ELR (cell line): ENCODE measurements at regions not wholly inside any gene's neighbourhood (a gene's known extent, or its start where the extent isn't known, plus 50 kb on each side); places are given as distances from the start of the nearest gene placed in this dataset.

ENCODE experiments used
- DNase-seq: peaks from one replicate; pipeline ENCODE4 v3.0.0-alpha.2; 2015; ENCODE audit warnings: low read depth

DNA sequence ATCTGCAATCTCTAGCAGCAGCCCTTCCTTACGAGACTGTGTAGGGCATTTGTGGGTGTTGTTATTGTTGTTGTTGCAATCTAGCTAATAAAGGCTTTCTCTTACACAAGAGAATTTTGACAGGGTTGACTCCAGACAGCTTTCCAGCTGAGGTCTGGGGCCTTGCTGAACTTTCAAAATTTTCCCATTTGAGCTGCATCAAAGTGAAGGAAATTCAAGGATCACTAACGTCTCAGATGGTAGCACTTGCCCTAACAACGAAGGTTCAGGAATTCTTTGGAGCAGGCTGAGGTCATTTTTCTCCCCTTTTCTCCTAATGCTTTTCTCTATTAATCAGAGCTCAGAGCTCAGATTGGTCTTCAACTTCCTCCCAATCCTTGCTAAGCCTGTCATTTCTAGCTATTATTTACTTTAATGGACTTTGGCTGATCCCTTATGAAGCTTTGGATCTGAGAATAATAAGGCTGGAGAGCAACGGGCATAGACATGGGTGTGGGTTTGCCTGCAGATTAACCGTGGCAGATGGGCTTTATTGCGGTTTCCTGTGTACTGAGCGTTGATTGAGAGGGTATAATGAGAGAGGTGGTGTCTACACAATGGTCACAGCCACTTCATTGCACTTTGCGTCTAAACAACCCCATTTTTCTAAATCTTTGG, 614.0 kb upstream of the AGTR1 start:
- DNase-seq, result no peak

DNA sequence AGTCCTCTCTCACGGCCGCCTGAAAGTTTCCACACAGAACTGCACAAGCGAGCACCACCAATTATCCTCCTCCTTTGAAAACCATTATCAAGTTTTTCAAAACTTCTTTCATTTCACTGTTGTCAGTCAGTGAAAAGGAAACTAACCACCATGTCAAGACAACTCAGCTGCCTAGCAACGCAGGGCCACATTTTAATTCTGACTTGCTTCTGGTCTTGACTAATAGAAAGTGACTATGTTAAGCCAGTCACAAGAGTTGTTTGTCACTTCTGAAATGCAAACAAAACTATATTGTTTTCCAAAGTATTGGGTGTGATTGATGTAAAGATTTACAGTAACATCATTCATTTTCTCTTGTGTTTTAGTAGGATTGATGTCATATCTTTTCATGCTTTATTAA, 612.8 kb upstream of the AGTR1 start:
- no peak for DNase-seq

DNA sequence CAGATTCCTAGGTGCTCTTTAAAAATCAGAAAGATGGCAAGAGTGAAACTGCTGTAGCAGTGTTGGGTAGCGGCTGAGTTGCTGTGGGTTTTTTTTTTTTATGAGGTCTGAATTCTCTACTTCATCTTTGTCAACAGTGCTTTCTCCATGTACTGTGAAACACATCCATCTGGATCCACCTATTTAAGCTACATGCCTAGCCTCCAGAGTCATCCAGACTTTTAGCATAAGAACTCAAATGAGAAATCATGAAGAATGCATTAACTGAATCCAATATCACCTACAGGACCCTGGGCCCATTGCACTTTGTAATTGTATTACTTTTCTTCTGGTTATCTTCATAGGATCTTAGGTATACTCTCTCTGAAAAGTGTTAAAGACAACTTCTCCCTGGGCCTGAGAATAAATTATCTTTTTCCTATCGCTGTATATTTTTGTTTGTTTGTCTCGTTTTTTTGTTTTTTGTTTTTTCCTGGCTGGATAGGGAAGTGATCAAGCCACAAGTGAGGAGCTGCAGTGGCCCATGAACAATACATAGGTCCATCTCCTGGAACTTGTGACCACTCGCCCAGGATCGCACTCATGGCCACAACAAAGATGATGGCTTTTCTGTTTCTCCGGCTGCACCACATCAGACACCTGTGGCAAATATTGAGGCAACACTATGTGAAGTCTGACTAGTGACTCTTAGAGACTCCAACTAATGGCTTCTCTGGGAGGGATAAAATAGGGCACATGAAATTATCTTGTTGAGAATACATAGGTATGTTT, 609.9 kb upstream of the AGTR1 start:
- no peak for DNase-seq

DNA sequence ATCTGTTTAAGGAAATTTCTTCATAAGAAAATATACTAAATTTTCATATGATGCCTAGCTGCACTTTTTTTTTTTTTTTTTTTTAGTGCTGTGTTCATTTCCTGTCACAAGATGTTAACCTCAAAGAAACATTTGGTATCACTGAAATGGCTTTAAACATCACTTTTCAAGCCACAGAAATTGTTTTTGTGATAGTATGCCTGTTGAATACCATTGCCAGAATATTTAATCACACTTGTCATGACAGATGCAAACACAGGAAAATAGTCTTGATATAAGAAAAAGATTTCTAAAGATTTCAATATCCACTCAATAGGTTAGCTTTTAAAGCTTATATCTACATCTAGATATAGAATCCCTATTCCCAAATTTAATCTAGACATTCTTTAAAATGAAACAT, 608.5 kb upstream of the AGTR1 start:
- no peak for DNase-seq

DNA sequence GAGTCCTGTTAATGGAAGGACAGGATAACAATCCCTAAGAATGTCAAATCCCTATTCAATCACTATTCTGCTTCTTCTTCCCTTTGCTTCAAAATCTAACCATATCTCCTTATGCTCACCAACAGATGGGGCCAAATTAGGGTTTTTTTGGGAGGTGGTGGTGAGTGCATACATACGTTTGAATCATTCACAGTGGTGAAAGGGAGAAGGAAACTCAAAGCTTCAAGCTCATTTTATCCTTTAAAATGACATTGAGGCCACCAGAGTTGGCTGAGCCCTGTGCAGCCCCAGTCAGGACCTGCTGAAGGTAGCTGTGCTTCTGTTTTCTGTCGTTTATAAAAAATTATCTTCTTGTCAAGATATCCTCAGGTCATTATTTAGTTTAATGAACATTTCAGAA, 607.5 kb upstream of the AGTR1 start:
- DNase-seq, result no peak

DNA sequence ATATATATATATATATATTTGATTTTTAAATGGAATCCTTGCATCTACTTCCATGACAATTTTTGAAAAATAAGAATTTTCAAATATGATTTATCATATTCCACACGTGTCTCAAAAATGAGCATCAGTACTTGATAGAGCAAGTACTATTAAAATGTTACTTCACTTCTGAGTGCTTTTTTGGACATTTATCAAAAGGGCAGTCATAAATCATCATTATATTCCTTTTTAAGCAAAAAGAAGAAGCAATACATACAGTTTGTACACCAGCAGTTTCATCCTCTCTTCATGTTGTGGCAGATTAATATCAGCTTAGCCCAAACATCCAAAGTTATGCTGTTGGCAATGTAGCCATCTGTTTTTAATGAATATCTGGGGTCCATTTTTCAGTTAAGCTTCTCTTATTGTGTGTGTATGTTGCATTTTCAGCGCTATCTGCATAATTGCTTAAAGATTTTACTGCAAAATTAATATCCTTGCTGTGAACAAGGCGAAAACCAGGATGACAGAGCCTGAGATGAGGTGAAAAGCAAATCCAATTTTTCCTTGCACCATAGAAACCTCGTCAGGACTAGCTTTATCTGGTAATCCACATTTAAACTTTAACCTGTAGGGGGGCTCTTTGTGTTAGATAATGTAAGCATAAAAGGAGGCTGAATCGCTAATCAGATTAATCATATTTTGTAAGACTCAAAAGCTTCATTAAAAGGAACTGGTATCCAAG, 604.9 kb upstream of the AGTR1 start:
- DNase-seq, result no peak

DNA sequence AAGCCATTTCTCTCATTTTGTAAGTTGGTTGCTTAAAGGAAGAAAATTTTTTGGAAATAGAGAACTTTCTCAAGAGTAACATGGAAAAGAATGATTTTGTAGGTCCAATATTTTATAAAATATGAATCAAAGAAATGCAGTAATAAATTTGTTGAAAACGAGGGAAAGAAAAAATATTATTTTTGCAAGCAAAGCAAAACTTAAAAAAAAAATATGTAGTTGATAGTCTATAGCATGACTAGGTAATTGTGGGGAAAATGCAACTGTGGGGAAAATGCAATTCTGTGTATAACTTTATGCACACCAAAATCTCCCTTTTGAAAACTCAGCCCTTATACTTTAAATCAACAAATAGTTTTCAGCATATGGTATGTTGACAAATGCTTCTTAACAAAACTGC, 604.0 kb upstream of the AGTR1 start:
- DNase-seq, result no peak

DNA sequence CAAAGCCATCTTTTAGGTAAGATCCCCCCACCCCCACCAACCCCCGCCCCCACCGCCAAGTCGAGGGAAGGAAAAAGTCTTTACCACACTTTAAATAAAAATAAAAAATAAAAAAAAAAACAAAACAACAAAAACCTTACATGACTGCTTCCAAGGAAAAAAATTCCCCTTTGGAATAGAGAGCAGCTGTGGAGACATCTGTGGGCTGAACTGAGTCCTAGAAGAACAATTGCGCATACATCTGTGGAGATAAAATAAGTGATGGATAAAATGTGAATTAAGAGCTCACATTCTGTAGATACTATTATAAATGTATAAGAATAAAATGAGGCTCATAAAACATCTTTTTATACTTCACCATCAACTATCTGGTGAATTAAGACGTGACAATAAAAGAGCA, 601.7 kb upstream of the AGTR1 start:
- DNase-seq, result no peak

DNA sequence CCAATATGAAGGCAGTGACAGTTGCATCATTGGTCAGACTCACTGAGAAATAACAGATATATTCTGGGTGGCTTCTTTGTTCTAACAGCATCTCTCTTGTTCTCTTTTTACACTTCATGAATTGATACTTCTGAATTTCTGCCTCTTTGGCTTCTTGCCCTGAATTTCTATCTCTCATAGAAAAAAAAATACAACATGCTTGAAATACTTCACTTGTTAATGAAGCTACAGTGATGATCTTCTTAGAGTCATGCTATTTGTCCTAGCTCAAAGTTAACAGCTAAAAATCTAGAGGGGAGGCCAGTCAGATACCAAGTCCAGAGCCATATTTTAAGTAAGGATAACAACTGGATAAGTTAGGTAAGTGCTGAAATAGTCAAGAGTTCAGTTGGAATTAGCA, 597.2 kb upstream of the AGTR1 start:
- no peak for DNase-seq

DNA sequence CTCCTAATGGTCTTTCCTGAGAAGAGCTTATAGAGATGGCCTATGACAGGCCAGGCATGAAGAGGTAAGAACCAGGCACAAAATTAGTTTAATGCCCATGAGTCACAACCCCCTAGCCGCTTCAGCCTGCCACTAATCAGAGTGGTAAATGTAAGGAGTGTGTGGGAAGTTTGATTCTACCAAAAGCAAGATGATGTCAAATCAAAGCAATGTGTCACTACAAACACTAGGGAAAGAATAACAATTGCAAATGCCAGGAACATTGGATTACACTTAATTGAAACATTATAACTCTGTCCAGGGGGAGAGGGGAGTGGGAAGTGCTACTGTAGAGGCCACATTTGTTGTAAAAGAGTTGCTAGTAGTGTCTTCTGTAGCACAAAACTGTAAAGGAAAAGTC, 596.6 kb upstream of the AGTR1 start:
- peak; percentile 8 for DNase-seq

DNA sequence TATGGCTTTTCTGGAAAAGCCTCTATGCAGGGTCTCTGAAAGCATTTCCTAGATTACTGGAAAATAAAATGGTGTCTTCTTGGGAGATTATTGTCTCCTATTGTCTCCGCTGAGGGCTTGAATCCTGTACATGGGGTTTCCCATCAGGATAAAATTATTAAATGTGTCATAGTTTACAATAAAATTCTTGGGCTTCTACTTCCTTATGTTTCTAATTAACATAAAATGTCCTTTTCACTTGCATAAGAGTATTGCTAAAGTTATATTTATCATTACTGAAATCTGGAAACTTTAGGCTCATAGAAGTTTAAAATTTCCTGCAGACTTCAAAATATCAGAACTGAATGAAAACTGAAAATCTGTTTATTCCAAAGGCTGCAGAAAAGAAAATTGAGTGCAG, 595.5 kb upstream of the AGTR1 start:
- no peak for DNase-seq

DNA sequence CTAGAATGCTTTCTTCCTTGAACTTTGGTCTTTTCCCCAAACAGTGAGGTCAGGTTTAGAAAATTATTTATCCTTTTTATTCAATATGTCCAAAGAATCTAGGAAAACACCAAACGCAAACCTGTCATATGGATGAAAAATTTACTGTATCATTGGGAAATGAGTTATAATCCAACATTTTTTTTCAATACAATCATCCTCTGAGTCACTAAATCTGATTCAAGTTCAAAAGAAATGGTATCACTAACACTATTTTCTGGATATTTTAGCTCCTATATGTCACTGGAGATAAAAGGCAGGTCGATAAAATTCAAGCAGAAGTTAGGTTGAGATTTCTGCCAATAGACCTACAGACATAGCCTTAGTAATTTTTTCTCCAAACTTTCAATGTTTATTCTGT, 591.6 kb upstream of the AGTR1 start:
- DNase-seq, result peak; percentile 62

DNA sequence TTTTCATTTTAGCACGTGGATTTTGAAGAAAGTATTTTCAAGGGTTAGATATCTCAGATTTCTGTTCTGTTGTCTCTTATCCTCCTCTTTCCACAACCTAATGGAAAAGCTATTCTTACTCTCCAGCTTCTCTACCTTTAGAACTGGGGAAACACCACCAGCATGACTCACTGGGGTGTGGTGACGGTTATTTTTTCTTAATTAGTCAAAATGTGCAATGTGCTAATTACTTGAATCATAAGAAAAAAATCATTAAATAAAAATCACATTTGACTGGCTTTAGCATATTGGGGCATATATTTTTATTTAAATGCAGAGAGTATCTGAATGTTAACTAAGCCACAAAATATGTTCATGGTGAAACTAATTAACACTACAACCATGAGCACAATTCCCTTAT, 570.7 kb upstream of the AGTR1 start:
- no peak for DNase-seq

DNA sequence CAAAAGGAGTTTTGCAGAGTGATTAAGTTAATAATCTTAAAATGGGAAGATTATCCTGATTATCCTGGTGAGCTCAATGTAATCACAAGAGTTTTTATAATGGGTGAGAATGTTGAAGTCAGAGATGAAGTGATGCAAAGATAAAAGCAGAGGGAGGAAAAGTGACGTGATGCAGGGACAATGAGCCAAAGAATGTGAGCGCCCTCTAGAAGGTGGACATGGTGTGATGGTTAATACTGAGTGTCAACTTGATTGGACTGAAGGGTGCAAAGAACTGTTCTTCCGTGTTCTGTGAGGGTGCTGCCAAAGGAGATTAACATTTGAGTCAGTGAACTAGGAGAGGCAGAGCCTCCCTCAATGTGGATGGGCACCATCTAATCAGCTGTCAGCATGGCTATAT, 569.6 kb upstream of the AGTR1 start:
- DNase-seq, result no peak

DNA sequence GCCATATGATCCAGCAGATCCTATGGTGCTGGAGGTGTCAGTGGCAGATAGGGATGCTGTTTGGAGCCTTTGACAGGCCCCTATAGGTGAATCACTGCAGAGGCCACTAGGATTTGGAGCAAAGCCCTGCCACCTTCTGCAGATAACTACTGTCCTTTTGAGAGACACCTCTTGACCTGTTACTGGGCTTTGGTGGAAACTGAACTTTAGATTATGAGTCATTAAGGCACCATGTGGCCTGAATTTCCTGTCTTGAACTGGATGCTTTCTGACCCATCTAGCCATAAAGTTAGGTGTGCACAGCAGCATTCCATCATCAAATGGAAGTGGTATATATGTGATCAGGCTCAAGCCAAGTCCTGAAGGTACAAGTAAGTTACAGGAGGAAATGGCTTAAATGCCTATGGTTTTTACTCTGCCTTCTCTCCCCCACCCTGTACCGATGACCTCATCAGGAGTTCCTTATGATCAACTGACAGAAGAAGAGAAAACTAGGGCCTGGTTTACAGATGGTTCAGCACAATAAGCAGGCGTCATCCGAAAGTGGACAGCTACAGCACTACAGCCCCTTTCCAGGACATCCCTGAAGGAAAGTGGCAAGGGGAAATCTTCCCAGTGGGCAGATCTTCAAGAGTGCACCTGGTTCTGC, 565.6 kb upstream of the AGTR1 start:
- DNase-seq, result peak; percentile 34

DNA sequence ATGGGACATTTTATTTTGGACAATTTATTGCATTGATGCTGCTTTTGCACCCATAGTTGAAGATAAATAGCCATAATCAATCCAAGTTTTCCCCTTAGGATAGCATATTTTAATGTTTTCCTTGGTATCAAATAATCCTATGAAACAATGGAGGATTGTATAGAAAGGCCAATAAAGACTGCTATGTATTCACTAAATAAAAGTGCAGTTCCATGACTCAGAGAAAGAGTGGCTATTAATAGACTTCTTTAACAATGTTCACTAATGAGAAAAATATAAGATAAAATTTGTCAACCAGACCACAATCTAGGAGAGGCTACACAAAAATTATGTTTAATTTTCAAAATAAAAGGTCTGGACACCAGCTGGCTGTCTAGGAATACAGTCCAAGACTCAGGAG, 560.9 kb upstream of the AGTR1 start:
- DNase-seq, result no peak

DNA sequence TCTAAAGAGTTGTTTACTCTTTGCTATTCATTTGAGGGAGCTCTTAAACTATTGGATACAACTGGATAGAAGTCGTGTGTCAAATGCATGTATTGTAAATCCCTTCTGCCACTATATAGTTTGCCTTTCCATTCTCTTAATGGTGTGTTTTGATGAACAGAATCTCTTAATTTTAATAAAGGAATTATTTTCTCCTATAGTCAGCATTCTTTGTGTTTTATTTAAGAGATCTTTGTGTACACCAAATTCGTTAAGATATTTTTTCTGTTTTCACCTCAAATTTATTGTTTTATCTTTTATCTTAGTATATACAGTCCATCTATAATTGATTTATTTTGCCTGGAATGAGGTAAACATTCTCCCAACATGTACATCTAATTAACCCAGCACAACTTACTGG, 551.5 kb upstream of the AGTR1 start:
- no peak for DNase-seq

DNA sequence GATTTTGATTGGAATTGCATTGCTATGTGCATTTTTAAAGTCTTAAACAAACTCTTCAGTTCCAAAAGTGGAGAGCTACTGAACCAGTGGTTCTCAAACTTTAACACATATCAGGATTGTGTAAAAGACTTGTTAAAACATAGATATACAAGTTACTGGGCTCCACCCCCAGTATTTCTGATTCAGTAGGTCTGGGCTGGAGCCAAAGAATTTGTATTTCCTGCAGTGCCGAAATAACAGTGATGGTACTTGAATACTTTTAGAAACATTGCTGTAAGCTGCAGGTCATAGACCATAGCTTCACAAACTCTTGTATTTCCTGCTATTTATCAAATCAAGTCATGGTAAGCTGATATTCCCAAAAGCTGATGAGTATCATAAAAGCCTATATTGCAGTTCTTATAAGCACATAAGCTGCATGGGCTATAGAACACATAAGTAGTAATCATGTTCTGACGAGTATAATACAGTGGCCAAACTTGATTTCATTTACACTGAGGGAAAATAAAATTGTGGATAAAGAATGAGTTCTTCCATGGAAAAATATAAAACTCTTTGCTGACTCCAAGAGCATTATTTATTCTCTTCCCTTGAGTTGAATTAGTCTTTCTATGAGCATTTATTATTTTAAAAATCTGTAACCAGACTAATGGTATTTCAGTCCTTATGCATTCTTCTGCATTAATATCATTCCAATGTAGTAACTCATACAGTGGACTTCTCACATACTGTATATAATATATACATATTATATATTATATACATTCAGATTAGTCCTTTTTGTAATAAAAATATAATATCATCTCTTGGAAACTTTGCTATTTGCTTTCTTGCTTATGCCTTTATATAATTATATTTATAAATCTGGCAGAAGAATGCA, 550.5 kb upstream of the AGTR1 start:
- peak; percentile 73 for DNase-seq

DNA sequence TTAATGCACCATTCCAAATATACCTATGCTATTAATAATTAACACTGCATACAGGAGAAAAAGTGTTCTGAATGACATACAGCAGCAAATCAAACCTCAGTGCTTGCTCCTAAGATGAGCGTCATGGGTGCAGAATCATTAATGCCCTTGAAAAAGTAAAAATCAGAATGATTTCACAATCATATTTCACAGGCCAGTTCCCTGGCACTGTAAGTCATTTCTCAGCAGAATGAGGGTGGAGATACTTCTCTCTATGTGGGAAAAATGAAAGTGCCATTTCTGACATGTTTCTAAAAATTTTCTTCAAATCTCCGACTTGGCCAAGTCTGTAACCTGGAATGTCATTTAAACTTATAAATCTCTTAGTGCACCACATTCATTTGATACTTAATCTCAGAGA, 549.8 kb upstream of the AGTR1 start:
- DNase-seq, result no peak

DNA sequence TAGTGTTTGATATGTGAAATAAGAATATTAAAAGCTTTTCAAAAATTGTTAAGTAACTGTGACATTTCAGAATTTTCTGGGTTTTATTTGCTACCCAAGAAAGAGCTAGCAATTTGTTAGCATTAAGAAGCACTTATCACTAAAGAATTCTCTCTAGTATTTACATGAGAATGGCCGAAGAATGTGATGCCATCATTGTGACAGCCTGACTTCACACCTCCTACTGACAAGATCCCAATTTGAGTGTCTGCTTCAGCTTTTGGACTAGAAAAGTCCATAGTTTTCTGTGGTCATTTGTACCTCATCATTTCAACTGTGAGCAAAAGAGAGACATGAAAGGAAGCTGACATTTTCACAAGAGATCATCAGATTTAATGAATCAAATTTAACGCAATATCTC, 548.1 kb upstream of the AGTR1 start:
- DNase-seq, result no peak

DNA sequence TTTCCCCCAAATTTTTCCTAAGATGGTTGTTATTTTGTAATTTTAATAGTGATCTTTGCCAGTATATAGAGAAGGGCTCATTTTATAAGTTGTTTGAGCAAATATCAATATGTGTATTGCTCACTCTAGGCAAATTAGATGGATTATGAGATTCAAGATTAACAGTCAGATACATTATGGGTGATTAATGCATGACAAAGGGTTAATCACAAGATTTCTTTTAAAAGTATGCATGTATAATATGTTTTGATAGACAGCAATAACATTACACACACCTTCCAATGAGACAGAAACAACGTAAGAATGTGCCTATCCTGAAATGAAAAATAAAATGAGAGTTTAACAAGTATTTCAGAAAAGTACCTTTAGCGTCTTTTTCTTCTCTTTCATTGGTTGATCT, 547.6 kb upstream of the AGTR1 start:
- peak; percentile 68 for DNase-seq

DNA sequence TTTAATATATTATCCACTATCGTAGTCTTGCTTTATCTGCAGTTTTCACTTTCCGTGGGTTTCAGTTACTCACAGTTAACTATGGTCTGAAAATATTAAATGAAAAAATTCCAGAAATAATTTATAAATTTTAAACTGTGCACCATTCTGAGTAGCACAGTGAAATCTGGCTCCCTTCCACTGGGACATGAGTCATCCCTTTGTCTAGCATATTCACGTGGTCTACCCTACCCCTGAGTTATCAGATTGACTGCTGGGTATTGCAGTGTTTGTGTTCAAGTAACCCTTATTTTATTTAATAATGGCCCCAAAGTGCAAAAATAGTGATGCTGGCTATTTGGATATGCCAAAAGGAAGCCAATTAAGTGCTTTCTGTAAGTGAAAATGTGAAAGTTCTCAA, 539.5 kb upstream of the AGTR1 start:
- DNase-seq, result peak; percentile 81
